HUES64 (cell line): ENCODE measurements at regions not wholly inside any gene's neighbourhood (a gene's known extent, or its start where the extent isn't known, plus 50 kb on each side); places are given as distances from the start of the nearest gene placed in this dataset.

ENCODE experiments used
- H3K27ac ChIP-seq: 2 replicates; pipeline ENCODE4 v1.7.0; 2013; ENCODE audit warnings: low read depth, low read length, inconsistent platforms
- H3K27me3 ChIP-seq: 2 replicates; pipeline ENCODE4 v1.6.1; 2013; ENCODE audit warnings: mild to moderate bottlenecking, low read length; ENCODE audit not compliant: insufficient read depth
- H3K36me3 ChIP-seq: 2 replicates; pipeline ENCODE4 v1.6.1; 2013; ENCODE audit warnings: mild to moderate bottlenecking, low read length; ENCODE audit not compliant: insufficient read depth
- H3K4me1 ChIP-seq: 2 replicates; pipeline ENCODE4 v1.6.1; 2013; ENCODE audit warnings: mild to moderate bottlenecking, low read length, moderate library complexity; ENCODE audit not compliant: insufficient read depth
- H3K4me3 ChIP-seq: 2 replicates; pipeline ENCODE4 v1.5.1; 2013; ENCODE audit warnings: mild to moderate bottlenecking, low read length, moderate library complexity
- H3K9ac ChIP-seq: 2 replicates; pipeline ENCODE4 v1.6.1; 2013; ENCODE audit warnings: mild to moderate bottlenecking, low read depth, low read length
- H3K9me3 ChIP-seq: 2 replicates; pipeline ENCODE4 v1.6.1; 2013; ENCODE audit warnings: low read depth, low read length; ENCODE audit not compliant: insufficient read depth
- WGBS: fragments of 150-250, 120-280 bp; methylation state at CpG from one replicate; pipeline ENCODE4 v1.1.7; 2013; ENCODE audit warnings: missing lambda C conversion rate; 5-methylcytosine and 5-hydroxymethylcytosine counted together

GRCh38 chr11:127182586-127183203, 182.1 kb upstream of the KIRREL3 start:
- Histone ChIP-seq H3K4me3 (no peak overlapping the region), H3K9ac (no peak overlapping the region), H3K36me3 (no peaks in the 10 kb centered on the region), H3K27me3 (no peaks in the 10 kb centered on the region), H3K4me1 (no peaks in the 10 kb centered on the region), H3K27ac (no peak overlapping the region), H3K9me3 (no peaks in the 10 kb centered on the region)
- WGBS = 84% methylated on average over 8 of the region's 8 CpGs

- Histone ChIP-seq H3K27ac (no peak overlapping the region), H3K36me3 (no peaks in the 10 kb centered on the region), H3K4me1 (peaks cover 13% of the 10 kb centered on the region; the same call in 1 of the 2 replicates), H3K9ac (no peak overlapping the region), H3K9me3 (no peaks in the 10 kb centered on the region), H3K4me3 (no peak overlapping the region), H3K27me3 (no peaks in the 10 kb centered on the region)
- 90% methylated on average over 2 of the region's 2 CpGs for WGBS
Measured at GRCh38 chr11:127157225-127157624, 156.7 kb upstream of the KIRREL3 start.

- Histone ChIP-seq H3K27ac (no peak overlapping the region), H3K9me3 (no peaks in the 10 kb centered on the region), H3K9ac (no peak overlapping the region), H3K4me1 (peaks cover 6% of the 10 kb centered on the region), H3K36me3 (no peaks in the 10 kb centered on the region), H3K27me3 (no peaks in the 10 kb centered on the region), H3K4me3 (no peak overlapping the region)
- WGBS = 79% methylated on average over 1 of the region's 1 CpG
Measured at GRCh38 chr11:127149410-127149809, 148.8 kb upstream of the KIRREL3 start.

GRCh38 chr11:127143251-127143650, 142.7 kb upstream of the KIRREL3 start:
- H3K4me1 ChIP-seq = no peaks in the 10 kb centered on the region
- no peak overlapping the region for H3K4me3 ChIP-seq
- 93% methylated on average over 7 of the region's 7 CpGs for WGBS
- H3K27me3 ChIP-seq = no peaks in the 10 kb centered on the region
- H3K36me3 ChIP-seq = no peaks in the 10 kb centered on the region
- H3K27ac ChIP-seq = no peak overlapping the region
- H3K9ac ChIP-seq = no peak overlapping the region
- H3K9me3 ChIP-seq = no peaks in the 10 kb centered on the region

GRCh38 chr11:127138613-127139012, 138.0 kb upstream of the KIRREL3 start:
- Histone ChIP-seq H3K9me3 (no peaks in the 10 kb centered on the region), H3K4me1 (no peaks in the 10 kb centered on the region), H3K36me3 (no peaks in the 10 kb centered on the region), H3K27ac (no peak overlapping the region), H3K9ac (no peak overlapping the region), H3K4me3 (no peak overlapping the region), H3K27me3 (no peaks in the 10 kb centered on the region)
- 86% methylated on average over 3 of the region's 3 CpGs for WGBS

- H3K9me3 ChIP-seq = no peaks in the 10 kb centered on the region
- H3K4me1 ChIP-seq = no peaks in the 10 kb centered on the region
- H3K4me3 ChIP-seq = no peak overlapping the region
- no peak overlapping the region for H3K27ac ChIP-seq
- no peaks in the 10 kb centered on the region for H3K27me3 ChIP-seq
- no peak overlapping the region for H3K9ac ChIP-seq
- H3K36me3 ChIP-seq = no peaks in the 10 kb centered on the region
- 95% methylated on average over 15 of the region's 15 CpGs for WGBS
Measured at GRCh38 chr11:127137771-127138280, 137.3 kb upstream of the KIRREL3 start.

- Histone ChIP-seq H3K27ac (no peak overlapping the region), H3K27me3 (no peaks in the 10 kb centered on the region), H3K9me3 (no peaks in the 10 kb centered on the region), H3K4me1 (peaks cover 4% of the 10 kb centered on the region; the same call in 1 of the 2 replicates), H3K9ac (no peak overlapping the region), H3K4me3 (no peak overlapping the region), H3K36me3 (no peaks in the 10 kb centered on the region)
- 94% methylated on average over 6 of the region's 6 CpGs for WGBS
Measured at GRCh38 chr11:127136438-127136837, 135.9 kb upstream of the KIRREL3 start.

GRCh38 chr11:127135256-127135655, 134.7 kb upstream of the KIRREL3 start:
- WGBS = 88% methylated on average over 3 of the region's 3 CpGs
- H3K4me3 ChIP-seq = no peak overlapping the region
- no peaks in the 10 kb centered on the region for H3K27me3 ChIP-seq
- no peaks in the 10 kb centered on the region for H3K36me3 ChIP-seq
- no peak overlapping the region for H3K27ac ChIP-seq
- no peaks in the 10 kb centered on the region for H3K9me3 ChIP-seq
- no peak overlapping the region for H3K9ac ChIP-seq
- H3K4me1 ChIP-seq = peaks cover 6% of the 10 kb centered on the region; the same call in 1 of the 2 replicates

- WGBS = 90% methylated on average over 6 of the region's 6 CpGs
Measured at GRCh38 chr11:127133061-127133460, 132.5 kb upstream of the KIRREL3 start.

GRCh38 chr11:127130321-127130720, 129.8 kb upstream of the KIRREL3 start:
- no peaks in the 10 kb centered on the region for H3K36me3 ChIP-seq
- peaks cover 9% of the 10 kb centered on the region; the same call in 1 of the 2 replicates for H3K4me1 ChIP-seq
- H3K4me3 ChIP-seq = no peak overlapping the region
- H3K27ac ChIP-seq = no peak overlapping the region
- no peaks in the 10 kb centered on the region for H3K27me3 ChIP-seq
- H3K9ac ChIP-seq = no peak overlapping the region
- WGBS = 94% methylated on average over 1 of the region's 1 CpG
- no peaks in the 10 kb centered on the region for H3K9me3 ChIP-seq

More at GRCh38 chr11:127133061-127133460, 132.5 kb upstream of the KIRREL3 start:
- Histone ChIP-seq H3K4me3 (no peak overlapping the region), H3K9me3 (no peaks in the 10 kb centered on the region), H3K27me3 (no peaks in the 10 kb centered on the region), H3K36me3 (no peaks in the 10 kb centered on the region), H3K9ac (no peak overlapping the region), H3K27ac (no peak overlapping the region), H3K4me1 (peaks cover 6% of the 10 kb centered on the region; the same call in 1 of the 2 replicates)

- Histone ChIP-seq H3K4me3 (no peak overlapping the region), H3K27me3 (no peaks in the 10 kb centered on the region), H3K9me3 (no peaks in the 10 kb centered on the region), H3K36me3 (no peaks in the 10 kb centered on the region), H3K27ac (no peak overlapping the region), H3K9ac (no peak overlapping the region), H3K4me1 (peaks cover 9% of the 10 kb centered on the region; the same call in 1 of the 2 replicates)
- WGBS = 86% methylated on average over 3 of the region's 3 CpGs
Measured at GRCh38 chr11:127126986-127127385, 126.4 kb upstream of the KIRREL3 start.
